ENCODE measurements at regions not wholly inside any gene's neighbourhood (a gene's known extent, or its start where the extent isn't known, plus 50 kb on each side); places are given as distances from the start of the nearest gene placed in this dataset.

GRCh38 chr3:154992655-154993054 lies 87.5 kb upstream of the MME start:
- Histone ChIP-seq H3K27ac (ENCODE audit: low read depth in 1 of 2, low read length in 1 of 2) (no peak overlapping the region), H3K4me3 (no peak overlapping the region), H3K27me3 (ENCODE audit: control insufficient read depth in 3 of 3, insufficient read depth in 3 of 3, low read length in 2 of 3) (no peaks in the 10 kb centered on the region), H3K9ac (ENCODE audit: insufficient read depth in 1 of 2, low read length in 2 of 2) (no peak overlapping the region), H3K9me3 (ENCODE audit: control insufficient read depth in 4 of 4, insufficient read depth in 3 of 4, low read length in 3 of 4) (peaks cover 0 to 2% (median 0%) of the 10 kb centered on the region in 4 donors), H3K36me3 (ENCODE audit: control insufficient read depth in 4 of 4, insufficient read depth in 4 of 4, low read length in 4 of 4) (no peaks in the 10 kb centered on the region), H3K4me1 (ENCODE audit: control insufficient read depth in 5 of 5, insufficient read depth in 5 of 5, low read length in 5 of 5) (no peaks in the 10 kb centered on the region)
- ATAC-seq (ENCODE audit: insufficient read depth, low FRiP score): no peak
- TF ChIP-seq CTCF (IDR thresholded peaks at IDR 0.05; ENCODE audit: control extremely low read depth, extremely low read depth): no peak
- no peak for DNase-seq

- Histone ChIP-seq H3K36me3 (ENCODE audit: control insufficient read depth in 4 of 4, insufficient read depth in 4 of 4, low read length in 4 of 4) (no peaks in the 10 kb centered on the region), H3K27ac (ENCODE audit: low read depth in 1 of 2, low read length in 1 of 2) (no peak overlapping the region), H3K9ac (ENCODE audit: insufficient read depth in 1 of 2, low read length in 2 of 2) (no peak overlapping the region), H3K4me3 (no peak overlapping the region), H3K27me3 (ENCODE audit: control insufficient read depth in 3 of 3, insufficient read depth in 3 of 3, low read length in 2 of 3) (no peaks in the 10 kb centered on the region), H3K9me3 (ENCODE audit: control insufficient read depth in 4 of 4, insufficient read depth in 3 of 4, low read length in 3 of 4) (peaks cover 0 to 4% (median 0%) of the 10 kb centered on the region in 4 donors), H3K4me1 (ENCODE audit: control insufficient read depth in 5 of 5, insufficient read depth in 5 of 5, low read length in 5 of 5) (no peaks in the 10 kb centered on the region)
- no peak for DNase-seq
- no peak for ATAC-seq (ENCODE audit: insufficient read depth, low FRiP score)
- no peak for TF ChIP-seq CTCF (IDR thresholded peaks at IDR 0.05; ENCODE audit: control extremely low read depth, extremely low read depth)
These were observed 89.6 kb upstream of the MME start for GRCh38 chr3:154990543-154990942.

GRCh38 chr3:154987846-154988245 lies 92.3 kb upstream of the MME start:
- no peak for TF ChIP-seq CTCF (IDR thresholded peaks at IDR 0.05; ENCODE audit: control extremely low read depth, extremely low read depth)
- Histone ChIP-seq H3K9ac (ENCODE audit: insufficient read depth in 1 of 2, low read length in 2 of 2) (no peak overlapping the region), H3K27ac (ENCODE audit: low read depth in 1 of 2, low read length in 1 of 2) (no peak overlapping the region), H3K4me3 (no peak overlapping the region), H3K27me3 (ENCODE audit: control insufficient read depth in 3 of 3, insufficient read depth in 3 of 3, low read length in 2 of 3) (no peaks in the 10 kb centered on the region), H3K9me3 (ENCODE audit: control insufficient read depth in 4 of 4, insufficient read depth in 3 of 4, low read length in 3 of 4) (peaks cover 0 to 4% (median 0%) of the 10 kb centered on the region in 4 donors), H3K36me3 (ENCODE audit: control insufficient read depth in 4 of 4, insufficient read depth in 4 of 4, low read length in 4 of 4) (no peaks in the 10 kb centered on the region), H3K4me1 (ENCODE audit: control insufficient read depth in 5 of 5, insufficient read depth in 5 of 5, low read length in 5 of 5) (no peaks in the 10 kb centered on the region)
- no peak for ATAC-seq (ENCODE audit: insufficient read depth, low FRiP score)
- DNase-seq: no peak
- WGBS, 2 donors: 64 to 74% methylated on average over 1 of the region's 1 CpG

GRCh38 chr3:154981664-154982063 lies 98.5 kb upstream of the MME start:
- no peak for DNase-seq
- H3K36me3 ChIP-seq (ENCODE audit: control insufficient read depth in 4 of 4, insufficient read depth in 4 of 4, low read length in 4 of 4): no peaks in the 10 kb centered on the region
- H3K4me1 ChIP-seq (ENCODE audit: control insufficient read depth in 5 of 5, insufficient read depth in 5 of 5, low read length in 5 of 5): no peaks in the 10 kb centered on the region
- no peaks in the 10 kb centered on the region for H3K27me3 ChIP-seq (ENCODE audit: control insufficient read depth in 3 of 3, insufficient read depth in 3 of 3, low read length in 2 of 3)
- no peak overlapping the region for H3K9ac ChIP-seq (ENCODE audit: insufficient read depth in 1 of 2, low read length in 2 of 2)
- no peak for TF ChIP-seq CTCF (IDR thresholded peaks at IDR 0.05; ENCODE audit: control extremely low read depth, extremely low read depth)
- H3K9me3 ChIP-seq (ENCODE audit: control insufficient read depth in 4 of 4, insufficient read depth in 3 of 4, low read length in 3 of 4): no peaks in the 10 kb centered on the region
- 92 to 94% methylated on average over 1 of the region's 1 CpG for WGBS, 2 donors
- ATAC-seq (ENCODE audit: insufficient read depth, low FRiP score): no peak
- H3K27ac ChIP-seq (ENCODE audit: low read depth in 1 of 2, low read length in 1 of 2): no peak overlapping the region
- H3K4me3 ChIP-seq: no peak overlapping the region
